HS-27A (cell line): ENCODE measurements at regions not wholly inside any gene's neighbourhood (a gene's known extent, or its start where the extent isn't known, plus 50 kb on each side); places are given as distances from the start of the nearest gene placed in this dataset.

ENCODE experiments used
- DNase-seq: peaks from one replicate; pipeline ENCODE4 v3.0.0-alpha.2; 2012; ENCODE audit warnings: low read depth, missing footprints

DNA sequence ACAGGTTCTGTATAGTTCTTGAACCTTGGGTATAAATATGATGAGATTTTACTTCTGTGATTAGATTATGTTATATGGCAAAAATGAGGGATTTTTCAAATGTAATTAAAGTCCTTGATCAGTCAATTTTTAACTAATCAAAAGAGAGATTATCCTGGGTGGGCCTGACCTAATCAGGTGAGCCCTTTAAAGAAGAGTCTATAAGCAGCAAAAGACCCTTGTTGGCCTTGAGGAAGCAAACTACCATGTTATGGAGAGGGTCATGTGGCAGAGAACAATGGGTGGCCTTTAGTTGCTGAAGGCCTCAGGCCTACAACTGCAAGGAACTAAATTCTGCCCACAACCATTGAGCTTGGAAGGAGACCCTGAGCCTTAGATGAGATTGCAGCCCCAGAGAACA is 102.5 kb upstream of the RIPOR2 start:
- DNase-seq: no peak

DNA sequence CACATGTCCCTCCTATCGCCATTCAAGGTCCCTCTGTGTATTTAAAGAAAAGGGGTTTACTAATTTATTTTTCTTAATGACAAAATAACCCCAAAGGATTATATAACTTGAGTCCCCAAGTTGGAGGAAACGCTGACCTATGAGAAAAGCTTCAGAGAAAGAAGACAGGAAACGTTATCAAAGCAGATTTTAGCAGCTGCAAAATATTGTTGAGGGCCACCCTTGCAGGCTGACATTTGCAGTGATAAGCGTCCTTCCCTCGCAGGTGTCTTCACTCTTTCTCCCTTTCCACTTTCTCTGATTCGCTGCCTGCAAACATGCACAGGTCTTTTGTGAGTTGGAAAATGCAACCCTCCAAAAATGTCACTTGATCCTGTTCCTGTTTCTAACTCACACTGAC is 103.2 kb upstream of the RIPOR2 start:
- no peak for DNase-seq

DNA sequence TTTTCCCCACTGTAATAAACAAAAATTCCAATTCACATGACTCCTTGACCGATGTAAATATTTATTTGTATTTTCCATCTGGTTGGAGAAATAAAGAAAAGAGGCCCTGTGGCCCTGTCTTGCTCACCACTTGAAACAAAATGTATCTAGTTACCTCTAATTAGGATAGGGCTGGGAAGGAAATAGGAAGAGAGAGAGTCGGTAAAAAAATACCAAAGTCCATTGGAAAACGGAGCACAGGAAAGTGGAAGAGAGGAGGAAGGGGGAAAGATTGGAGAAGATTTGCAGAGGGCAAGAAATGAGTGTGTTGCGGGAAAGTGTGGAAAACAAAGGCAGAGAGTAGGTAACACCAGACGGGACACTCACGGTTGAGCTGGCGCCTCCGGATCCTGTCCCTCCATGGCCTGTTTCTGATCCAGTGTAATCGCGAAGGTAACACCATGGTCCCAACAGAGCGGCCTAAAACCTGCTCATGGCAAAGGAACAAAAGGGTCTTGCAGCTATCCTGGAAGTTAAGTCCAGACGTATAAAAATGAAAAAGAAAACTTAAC is 105.8 kb upstream of the RIPOR2 start:
- no peak for DNase-seq

DNA sequence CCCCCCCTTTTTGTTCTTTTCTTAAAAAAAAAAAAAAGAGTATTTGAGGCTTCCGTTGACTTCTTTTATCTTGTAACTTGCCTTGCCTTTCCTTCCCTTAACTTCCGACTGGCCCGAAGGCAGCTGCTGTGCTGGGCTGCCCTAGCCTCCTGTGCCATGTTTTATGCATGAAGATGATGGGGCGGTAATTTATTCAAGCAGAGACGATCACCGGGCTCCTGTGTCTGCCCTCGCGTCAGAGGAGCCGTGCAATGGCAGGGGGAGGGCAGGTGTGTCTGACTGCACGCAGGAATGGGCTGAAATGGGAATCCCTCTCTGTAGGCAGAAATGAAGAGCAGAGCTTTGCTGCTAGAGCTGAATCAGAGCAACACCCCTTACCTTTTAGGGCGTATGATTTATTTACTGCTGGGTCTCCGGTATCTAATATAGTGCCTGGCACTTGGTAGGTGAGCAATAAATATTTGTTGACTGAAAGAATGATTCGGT is 106.3 kb upstream of the RIPOR2 start:
- DNase-seq: no peak

DNA sequence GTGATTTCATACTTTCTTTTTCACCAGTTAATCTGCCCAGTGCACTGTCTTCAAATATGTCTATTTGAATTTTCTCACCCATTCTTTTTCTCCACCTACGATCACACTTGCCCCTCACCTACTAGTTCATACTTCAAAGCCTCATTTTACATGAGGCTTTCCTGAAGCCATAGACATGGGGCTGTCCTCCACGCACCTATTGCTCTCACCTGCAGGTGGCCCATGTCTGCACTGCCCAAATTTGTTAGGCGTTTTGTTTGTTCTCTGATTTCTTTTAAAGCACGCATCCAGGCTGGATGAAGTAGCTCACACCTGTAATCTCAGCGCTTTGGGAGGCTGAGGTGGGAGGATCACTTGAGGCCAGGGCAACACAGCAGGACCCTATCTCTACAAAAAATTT is 106.8 kb upstream of the RIPOR2 start:
- DNase-seq: no peak

DNA sequence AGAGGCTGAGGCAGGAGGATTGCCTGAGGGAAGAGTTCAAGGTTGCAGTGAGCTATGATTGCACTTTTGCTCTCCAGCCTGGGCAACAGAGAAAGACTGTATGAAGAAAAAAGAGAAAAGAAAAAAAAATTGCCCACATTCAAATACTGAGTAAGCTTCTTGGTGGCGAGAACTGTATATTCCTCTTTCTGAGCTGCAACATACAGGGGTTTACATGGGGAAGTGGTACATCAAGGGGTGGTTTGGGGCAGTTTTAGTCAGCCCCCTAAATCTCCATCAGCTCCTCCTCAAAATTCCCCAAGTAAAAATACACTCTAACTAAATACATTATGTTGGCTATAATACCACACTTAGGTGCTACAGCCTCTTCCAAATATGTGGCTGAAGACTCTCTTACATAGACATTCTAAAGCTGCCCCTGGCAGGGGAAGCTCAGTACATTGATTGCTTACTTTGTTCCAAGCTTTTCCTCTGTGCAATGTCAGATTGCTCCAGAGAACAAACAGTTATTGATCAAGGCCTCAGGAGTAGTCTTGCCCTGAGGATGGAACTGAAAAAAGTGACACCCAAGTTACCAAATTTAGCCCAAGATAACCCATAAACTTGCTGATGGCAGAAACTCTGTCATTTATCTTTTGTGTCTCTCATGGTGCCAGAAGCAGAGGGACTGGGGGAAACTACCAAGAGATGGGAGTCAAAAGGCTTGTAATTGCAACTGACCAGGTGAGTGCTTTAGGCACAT is 107.4 kb upstream of the RIPOR2 start:
- no peak for DNase-seq

DNA sequence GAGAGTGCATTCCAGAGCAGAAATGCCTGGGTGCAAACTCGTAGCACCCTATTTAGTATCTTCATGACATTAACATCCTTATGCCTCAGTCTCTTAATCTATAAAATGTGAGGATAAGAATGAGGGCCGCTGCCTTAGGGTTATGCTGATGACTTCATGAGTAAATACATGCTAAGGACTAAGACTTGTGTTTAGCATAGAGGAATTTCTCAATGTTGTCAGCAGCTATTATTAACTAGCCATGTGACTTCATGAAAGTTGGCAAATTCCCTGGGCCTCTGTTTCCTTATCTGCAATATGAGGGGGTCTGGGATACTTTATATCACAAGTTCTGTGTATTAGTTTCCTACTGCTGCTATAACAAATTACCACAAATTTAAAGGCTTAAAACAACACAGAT is 108.1 kb upstream of the RIPOR2 start:
- DNase-seq: no peak

DNA sequence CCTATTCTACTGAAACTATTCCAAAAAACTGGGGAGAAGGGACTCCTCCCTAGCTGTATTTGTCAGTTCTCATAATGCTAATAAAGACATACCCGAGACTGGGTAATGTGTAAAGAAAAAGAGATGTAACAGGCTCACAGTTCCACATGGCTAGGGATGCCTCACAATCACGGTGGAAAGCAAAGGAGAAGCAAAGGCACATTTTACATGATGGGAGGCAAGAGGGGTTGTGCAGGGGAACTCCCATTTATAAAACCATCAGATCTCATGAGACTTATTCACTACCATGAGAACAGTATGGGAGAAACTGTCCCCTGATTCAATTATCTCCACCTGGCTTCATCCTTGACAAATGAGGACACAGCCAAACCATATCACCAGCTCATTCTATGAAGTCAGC is 111.2 kb upstream of the RIPOR2 start:
- DNase-seq: no peak

DNA sequence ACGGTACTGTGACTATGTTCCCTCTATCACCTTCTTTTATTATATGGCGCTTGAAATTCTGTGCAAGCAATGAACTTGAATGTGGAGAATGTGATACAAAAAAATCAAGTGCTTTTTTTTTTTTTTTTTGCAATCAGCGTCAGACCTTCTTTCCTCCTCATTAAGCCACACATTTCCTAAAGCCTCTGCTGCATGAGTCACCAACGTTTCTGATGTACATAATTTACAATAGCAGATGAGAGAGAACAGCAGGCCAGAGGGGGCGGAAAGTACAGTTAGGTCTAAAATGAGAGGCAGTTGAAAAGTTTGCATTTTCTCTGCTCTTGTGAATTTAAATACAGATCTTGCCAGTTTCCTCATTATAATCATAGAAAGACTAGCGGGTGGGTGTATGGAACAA is 114.6 kb upstream of the RIPOR2 start:
- DNase-seq: no peak

DNA sequence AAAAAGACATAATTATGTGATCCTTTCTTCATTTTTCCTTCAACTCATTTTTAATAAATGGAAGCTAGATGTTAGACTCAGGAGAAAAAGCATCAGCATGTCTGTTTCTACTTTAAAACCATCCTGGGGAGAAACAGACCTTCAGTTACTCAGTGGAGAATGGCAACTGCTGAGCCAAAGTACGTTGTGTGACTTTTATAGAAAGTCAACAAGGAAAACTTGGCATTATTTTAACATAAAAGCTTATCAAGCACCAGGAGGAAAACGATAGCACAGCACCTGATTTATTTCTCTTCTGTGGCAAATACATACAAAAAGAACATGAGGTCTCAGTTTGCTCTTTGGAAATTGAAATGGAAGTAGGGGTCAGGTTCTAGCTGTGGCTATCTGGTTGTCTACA is 115.3 kb upstream of the RIPOR2 start:
- DNase-seq: no peak

DNA sequence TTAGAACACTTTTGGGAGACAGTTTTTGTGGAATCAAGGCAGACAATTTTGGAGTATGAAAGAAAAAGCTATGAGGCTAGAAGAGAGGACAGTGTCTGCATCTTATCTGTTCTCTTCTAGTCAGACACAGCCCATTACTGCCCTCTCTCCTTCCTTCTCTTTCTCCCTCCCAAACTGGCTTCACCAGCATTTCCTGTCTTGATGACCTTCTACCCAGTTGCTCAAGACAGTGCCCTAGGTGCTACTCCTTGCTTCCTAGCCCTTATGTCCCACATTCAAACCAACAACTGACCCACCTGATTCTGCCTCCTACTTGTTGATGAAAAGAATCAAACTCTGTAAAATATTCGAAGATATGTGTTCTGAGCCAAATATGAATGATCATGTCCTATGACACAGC is 116.4 kb upstream of the RIPOR2 start:
- DNase-seq: no peak

DNA sequence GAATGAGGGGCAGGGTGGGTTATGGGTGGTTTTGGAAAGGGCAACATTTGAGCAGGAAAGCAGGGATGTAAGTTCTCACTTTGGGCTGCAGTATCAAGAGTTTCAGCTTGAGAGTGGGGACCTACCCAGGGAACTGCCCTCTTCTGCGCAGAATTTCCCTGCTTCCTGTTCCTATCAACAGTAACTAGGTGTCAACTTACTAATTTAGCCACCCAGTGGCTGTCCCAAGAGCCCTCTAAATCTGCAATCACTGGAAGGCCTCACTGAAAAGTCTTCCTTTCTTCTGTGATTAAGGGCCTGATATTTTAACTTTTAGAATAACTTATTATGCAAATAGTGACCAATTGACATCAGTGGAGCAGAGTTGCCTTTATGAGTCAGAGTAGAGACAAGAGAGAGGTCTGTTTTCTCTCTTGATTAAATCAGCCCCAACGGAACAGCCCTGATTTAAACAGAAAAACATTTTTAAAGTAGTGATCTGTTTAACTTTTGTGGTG is 118.2 kb upstream of the RIPOR2 start:
- DNase-seq: peak; percentile 11

DNA sequence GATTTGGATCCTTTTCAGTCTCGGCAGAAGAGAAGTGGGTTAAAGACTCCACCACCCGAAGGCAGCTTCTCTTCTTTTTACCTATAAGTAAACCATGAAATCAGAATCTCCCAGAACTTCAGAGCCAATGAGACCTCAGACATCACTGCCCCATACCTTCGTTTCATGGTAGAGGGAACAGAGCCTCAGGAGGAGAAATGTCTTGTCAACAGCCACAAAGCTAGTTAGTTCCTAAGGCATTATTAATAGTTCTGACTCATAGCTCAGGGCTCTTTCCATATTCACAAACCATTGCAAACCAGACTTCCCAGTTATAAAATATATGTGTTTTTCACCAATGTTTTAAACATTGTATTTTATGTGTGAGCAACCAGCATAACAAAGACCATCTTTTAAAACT is 118.7 kb upstream of the RIPOR2 start:
- peak; percentile 14 for DNase-seq

DNA sequence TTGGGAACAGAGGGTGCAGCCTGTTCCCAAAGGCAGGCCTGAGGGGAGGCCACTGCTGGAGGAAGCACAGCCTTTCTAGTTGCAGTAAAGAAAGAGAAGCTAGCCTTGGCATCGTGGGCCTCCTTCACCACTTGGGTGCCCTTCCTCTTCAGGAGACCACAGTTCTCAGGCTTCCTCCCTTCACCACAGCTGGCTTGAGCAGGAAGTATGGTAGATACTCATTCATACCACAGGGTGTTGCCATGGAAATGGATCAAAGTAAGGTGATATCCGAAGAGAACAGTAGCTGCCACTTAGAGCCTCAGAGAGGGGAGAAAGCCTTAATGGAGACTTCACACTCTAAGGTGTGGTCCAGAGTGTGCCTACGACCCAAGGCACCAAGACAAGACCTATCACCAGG is 120.4 kb upstream of the RIPOR2 start:
- DNase-seq: no peak

DNA sequence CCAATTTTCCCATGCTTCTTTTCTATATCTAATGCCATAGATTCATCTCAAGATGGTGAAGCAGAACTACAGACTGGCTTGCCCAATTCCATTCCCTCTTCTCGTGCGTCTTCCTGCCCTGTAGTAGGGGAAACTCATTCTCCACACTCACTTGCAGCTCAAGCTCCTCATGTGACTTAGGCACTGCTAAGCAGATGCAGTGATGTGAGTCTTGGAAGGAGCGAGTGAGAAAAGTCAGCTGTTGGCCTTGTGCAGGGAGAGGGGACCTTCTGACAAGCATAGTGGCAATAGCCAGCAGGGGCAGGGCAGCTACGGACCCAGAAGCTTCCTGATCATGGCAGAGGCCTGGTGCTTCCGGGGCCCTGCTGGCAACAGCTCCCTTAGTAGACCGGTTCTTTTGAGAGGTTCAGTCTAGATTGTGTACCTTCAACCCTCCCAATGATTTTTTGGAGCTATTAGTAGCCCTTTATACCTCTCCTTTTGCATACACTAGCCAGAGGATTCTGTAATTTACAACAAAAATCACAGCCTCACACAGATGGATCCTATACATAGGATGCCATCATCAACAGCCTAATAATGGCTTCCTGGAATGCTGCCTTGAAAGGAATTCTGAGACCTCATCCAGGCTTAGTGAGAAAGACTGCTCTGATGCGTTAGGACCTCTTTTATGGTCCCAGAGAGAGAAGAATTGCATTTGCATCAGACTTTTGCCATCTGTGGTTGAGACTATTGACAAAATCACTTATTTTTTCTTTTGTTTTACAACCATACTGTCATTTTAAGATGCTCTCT is 121.5 kb upstream of the RIPOR2 start:
- DNase-seq: no peak

DNA sequence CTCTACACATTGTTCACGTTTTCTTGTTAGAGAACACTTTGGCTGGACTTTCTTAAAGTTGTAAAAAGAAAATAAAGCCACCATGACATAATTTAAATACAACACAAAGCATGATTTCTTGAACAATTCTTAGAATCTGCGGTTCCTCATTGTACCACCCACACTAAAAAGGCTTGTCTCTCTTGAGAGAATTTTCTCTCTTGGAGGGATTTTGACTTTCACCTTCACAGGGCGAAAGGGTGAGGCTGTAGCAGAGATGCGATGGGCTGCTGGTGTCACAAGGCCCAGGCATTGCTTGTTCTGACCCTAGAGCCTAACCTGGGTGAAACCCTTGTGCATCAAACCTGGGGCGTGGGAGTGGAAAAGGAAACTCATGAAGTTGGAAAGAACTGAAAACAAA is 122.7 kb upstream of the RIPOR2 start:
- no peak for DNase-seq

DNA sequence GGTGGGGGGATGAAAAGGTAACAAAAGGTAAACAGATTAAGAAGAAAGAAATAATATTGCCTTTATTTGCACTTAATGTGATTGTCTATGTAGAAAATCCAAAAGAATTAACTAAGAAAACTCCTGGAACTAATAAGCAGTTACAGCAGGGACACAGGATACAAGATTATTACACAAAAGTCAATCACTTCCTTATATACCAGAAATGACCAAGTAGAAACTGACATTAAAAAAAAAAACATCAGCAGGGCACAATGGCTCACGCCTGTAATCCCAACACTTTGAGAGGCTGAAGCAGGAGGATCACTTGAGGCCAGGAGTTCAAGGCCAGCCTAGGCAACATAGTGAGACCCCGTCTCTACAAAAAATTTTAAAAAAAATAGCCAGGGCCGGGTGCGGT is 123.2 kb upstream of the RIPOR2 start:
- DNase-seq: no peak

DNA sequence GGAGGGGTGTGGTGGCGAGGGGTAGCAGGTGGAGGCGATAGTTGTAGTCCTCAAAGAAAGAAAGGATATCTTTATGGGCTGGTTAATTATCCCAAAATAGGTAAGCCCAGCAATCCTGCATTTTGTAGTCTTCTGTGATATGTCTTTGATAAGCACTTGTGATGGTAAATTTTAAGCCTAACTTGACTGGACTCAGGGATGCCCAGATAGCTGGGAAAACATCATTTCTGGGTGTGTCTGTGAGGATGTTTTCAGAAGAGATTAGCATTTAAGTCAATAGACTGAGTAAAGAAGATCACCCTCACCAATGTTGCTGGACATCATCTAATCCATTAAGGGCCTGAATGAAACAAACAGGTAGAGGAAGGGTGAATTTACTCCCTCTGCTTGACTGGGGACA is 124.8 kb upstream of the RIPOR2 start:
- DNase-seq: no peak

DNA sequence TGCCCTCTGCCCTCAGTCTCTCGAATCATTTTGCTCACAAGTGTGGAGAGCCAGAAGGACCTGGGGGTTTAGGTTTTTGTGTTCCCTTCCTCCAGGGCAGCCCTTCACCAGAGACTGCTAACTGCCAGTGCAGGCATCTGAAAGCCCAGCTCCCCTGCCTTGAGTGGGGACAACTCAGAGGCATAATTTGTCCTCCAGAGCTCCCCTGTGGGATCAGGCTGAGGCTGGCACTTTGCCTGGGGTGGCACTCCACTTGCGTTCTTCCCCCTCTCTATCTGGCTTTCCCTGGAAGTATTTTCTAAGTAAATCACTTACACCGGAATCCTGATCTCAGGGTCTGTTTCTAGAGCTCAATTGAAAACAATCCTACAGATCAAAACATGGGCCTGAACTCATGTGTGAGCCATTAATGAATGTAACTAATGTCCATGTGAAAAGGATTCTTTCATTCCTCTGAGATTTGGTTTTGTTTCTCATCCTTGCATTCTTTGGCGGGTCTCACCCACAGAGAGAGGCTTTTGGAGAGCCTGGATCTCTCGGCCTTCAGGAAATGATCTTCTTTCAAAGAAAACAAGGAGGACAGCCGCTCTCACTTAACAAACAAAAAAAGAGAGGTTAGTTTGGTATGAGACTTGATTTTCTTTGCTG is 125.7 kb upstream of the RIPOR2 start:
- no peak for DNase-seq

DNA sequence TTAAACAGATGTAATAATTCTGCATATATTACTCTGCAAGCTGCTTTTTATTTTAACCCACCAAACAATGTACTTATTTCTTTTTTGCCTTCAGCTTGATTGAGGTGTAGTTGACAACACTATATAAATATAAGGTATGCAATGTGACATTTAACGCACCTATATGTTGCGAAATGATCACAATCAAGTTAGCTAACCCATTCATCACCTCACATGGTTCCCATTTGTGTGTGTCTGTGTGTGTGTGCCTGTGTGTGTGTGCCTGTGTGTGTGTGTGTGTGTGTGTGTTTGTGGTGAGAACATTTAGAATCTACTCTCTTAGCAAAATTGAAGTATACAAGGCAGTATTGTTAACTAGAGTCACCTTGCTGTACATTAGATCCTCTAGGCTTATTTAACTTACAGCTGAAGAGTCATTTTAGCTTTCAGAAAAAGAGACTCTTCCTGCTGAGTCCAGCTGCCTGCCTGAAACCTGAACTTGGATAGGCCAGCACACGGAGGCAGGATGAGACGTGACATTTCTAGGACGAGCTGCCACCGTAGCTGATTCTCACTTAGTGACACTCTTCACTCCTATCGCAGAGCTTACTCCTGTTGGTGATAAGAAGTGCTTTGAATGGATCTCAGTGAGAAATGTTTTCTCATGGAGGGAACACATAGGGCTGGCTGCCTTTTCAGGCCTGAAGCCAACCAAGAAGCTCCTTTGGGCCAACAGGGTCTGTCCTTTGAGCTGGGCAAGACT is 126.5 kb upstream of the RIPOR2 start:
- DNase-seq: no peak

DNA sequence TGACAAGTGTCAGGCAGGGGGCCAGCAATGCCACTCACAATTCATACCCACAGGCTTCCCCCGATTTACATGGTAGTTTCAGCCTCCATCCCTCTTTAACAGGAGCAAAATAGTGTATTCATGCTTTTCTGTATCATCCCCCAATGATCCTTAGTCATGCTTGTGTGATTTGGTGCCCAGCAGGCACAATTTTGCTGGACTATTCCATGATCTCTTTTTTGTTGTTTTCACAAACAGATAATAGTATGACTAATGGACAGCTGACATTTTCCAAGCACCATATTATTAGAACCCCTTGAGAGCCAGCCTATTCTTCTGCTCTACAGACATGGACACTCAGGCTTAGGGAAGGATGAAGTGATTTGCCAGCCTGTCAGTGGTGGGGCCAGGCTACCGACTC is 128.2 kb upstream of the RIPOR2 start:
- no peak for DNase-seq

DNA sequence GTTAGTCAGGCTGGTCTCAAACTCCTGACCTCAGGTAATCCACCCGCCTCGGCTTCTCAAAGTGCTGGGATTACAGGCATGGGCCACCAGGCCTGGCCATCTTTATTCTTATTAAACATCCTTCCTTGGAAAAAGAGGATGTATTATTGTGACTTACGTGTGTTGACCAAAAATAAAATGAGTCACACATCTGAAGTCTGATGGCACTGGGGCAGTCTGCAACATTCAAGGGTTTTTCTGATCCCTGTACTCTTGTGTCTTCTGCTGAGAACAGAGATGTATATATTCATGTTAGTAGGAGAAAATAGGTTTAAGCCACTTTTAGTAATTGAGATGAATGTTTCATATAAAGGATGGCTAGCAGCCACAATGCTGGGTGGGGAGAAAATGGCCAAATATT is 129.9 kb upstream of the RIPOR2 start:
- DNase-seq: no peak
